ENCODE measurements at regions not wholly inside any gene's neighbourhood (a gene's known extent, or its start where the extent isn't known, plus 50 kb on each side); places are given as distances from the start of the nearest gene placed in this dataset.

- TF ChIP-seq CTCF (IDR thresholded peaks at IDR 0.05) (no peak), EZH2phosphoT487 (IDR thresholded peaks at IDR 0.05) (no peak), EZH2 (IDR thresholded peaks at IDR 0.05) (no peak)
These were observed 202.9 kb downstream of the MIB1 start for GRCh38 chr18:21943456-21943855.

DNA sequence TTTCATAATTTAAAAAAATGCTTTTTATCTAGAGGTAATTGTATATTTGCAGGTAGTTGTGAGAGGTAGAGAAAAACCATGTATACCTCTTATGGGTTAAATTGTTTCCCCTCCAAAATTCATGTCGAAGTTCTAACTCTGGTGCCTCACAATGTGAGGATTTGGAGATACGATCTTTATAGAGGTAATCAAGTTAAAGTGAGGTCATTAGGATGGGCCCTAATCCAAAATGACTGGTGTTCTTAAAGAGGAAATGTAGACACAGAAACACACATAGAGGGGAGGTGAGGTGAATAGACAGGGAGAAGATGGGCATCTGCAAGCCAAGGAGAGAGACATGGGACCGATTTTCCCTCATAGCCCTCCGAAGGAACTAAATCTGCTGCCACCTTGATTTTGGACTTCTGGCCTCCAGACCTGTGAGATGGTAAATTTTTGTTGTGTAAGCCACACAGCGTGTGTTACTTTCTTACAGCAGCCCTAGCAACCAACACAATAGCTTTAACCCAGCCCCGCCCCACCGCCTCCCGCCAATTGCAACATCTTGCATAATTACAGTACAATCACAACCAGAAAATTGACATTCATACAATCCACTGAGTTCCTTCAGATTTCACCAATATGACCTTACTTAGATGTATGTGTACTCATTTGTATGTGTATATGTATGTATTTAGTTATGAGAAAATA, 208.9 kb downstream of the MIB1 start:
- H3K4me3 ChIP-seq = no peak overlapping the region
- Mint-ChIP-seq H3K27ac (no peak overlapping the region), H3K4me1 (no peaks in the 10 kb centered on the region), H3K9me3 (peaks cover 3% of the 10 kb centered on the region), H3K4me3 (no peak overlapping the region), H3K36me3 (no peaks in the 10 kb centered on the region), H3K27me3 (ENCODE audit: insufficient read depth, low read depth) (no peaks in the 10 kb centered on the region)
- peaks cover under 1% of the 10 kb centered on the region for H3K9me3 ChIP-seq (ENCODE audit: low read depth)
- H3K4me2 ChIP-seq = no peak overlapping the region
- no peak overlapping the region for H3K9ac ChIP-seq
- no peak for TF ChIP-seq EZH2phosphoT487 (IDR thresholded peaks at IDR 0.05)
- TF ChIP-seq CTCF (IDR thresholded peaks at IDR 0.05) = no peak
- no peak for TF ChIP-seq EZH2 (IDR thresholded peaks at IDR 0.05)
- no peaks in the 10 kb centered on the region for H3F3A ChIP-seq (ENCODE audit: low read depth)
- peaks cover 65% of the 10 kb centered on the region for H3K27me3 ChIP-seq
- no peaks in the 10 kb centered on the region for H3K79me2 ChIP-seq (ENCODE audit: low read depth)
- H3K27ac ChIP-seq = no peak overlapping the region
- H3K36me3 ChIP-seq = no peaks in the 10 kb centered on the region
- H3K4me1 ChIP-seq = no peaks in the 10 kb centered on the region
- no peaks in the 10 kb centered on the region for H4K20me1 ChIP-seq (ENCODE audit: low read depth)
- H2AFZ ChIP-seq (replicated peaks) = no peak overlapping the region
- no peak for DNase-seq (ENCODE audit: low spot score)

More at GRCh38 chr18:21943456-21943855, 202.9 kb downstream of the MIB1 start:
- no peak overlapping the region for H3K4me3 ChIP-seq
- H3K4me1 ChIP-seq = no peaks in the 10 kb centered on the region
- H3K4me2 ChIP-seq = no peak overlapping the region
- Mint-ChIP-seq H3K4me3 (no peak overlapping the region), H3K27me3 (ENCODE audit: insufficient read depth, low read depth) (peaks cover 2% of the 10 kb centered on the region), H3K27ac (no peak overlapping the region), H3K4me1 (no peaks in the 10 kb centered on the region), H3K36me3 (no peaks in the 10 kb centered on the region), H3K9me3 (no peaks in the 10 kb centered on the region)
- no peaks in the 10 kb centered on the region for H3F3A ChIP-seq (ENCODE audit: low read depth)
- no peak for DNase-seq (ENCODE audit: low spot score)
- H3K9ac ChIP-seq = no peak overlapping the region
- no peaks in the 10 kb centered on the region for H3K79me2 ChIP-seq (ENCODE audit: low read depth)
- peaks cover 100% of the 10 kb centered on the region for H3K27me3 ChIP-seq
- no peaks in the 10 kb centered on the region for H4K20me1 ChIP-seq (ENCODE audit: low read depth)
- H3K9me3 ChIP-seq (ENCODE audit: low read depth) = no peaks in the 10 kb centered on the region
- H3K27ac ChIP-seq = no peak overlapping the region
- no peaks in the 10 kb centered on the region for H3K36me3 ChIP-seq
- H2AFZ ChIP-seq (replicated peaks) = no peak overlapping the region

- H3K9me3 Mint-ChIP-seq = peaks cover 8% of the 10 kb centered on the region
- Histone ChIP-seq H3K27me3 (peaks cover 16% of the 10 kb centered on the region), H3K27ac (no peak overlapping the region), H2AFZ (replicated peaks) (no peak overlapping the region), H3K36me3 (no peaks in the 10 kb centered on the region), H3K79me2 (ENCODE audit: low read depth) (no peaks in the 10 kb centered on the region), H3K4me2 (no peak overlapping the region), H4K20me1 (ENCODE audit: low read depth) (no peaks in the 10 kb centered on the region), H3K9me3 (ENCODE audit: low read depth) (peaks cover 5% of the 10 kb centered on the region), H3K4me1 (no peaks in the 10 kb centered on the region), H3F3A (ENCODE audit: low read depth) (no peaks in the 10 kb centered on the region), H3K4me3 (no peak overlapping the region), H3K9ac (no peak overlapping the region)
- peaks cover 2% of the 10 kb centered on the region for H3K27me3 Mint-ChIP-seq (ENCODE audit: insufficient read depth, low read depth)
- H3K4me1 Mint-ChIP-seq = no peaks in the 10 kb centered on the region
- H3K36me3 Mint-ChIP-seq = no peaks in the 10 kb centered on the region
- H3K4me3 Mint-ChIP-seq = no peak overlapping the region
- TF ChIP-seq CTCF (IDR thresholded peaks at IDR 0.05) = peak; percentile 99
- TF ChIP-seq EZH2 (IDR thresholded peaks at IDR 0.05) = no peak
- H3K27ac Mint-ChIP-seq = no peak overlapping the region
- DNase-seq (ENCODE audit: low spot score) = peak; percentile 80
These were observed 213.4 kb upstream of the GATA6 start for GRCh38 chr18:21955757-21956652.

Data from neural progenitor cell (in vitro differentiated cells).